Breast epithelium (tissue), 4 donors: ENCODE measurements at regions not wholly inside any gene's neighbourhood (a gene's known extent, or its start where the extent isn't known, plus 50 kb on each side); places are given as distances from the start of the nearest gene placed in this dataset.
A peak's percentile ranks its signal among the peaks of the same experiment; 100 is the strongest.

Source experiments
- DNase-seq, 2 donors: peaks; one replicate each; pipeline ENCODE4 v3.0.0-alpha.2; 2019; ENCODE audit warnings: low spot score in 2 of 2
- H3K27ac ChIP-seq, 2 donors: fragments of 200-600 bp; sonication (generic) in 1 of 2; one replicate each; pipeline ENCODE4 v1.5.1; 2016 to 2019; ENCODE audit warnings: mild to moderate bottlenecking in 1 of 2
- H3K27me3 ChIP-seq, 2 donors: fragments of 200-600 bp; sonication (generic) in 1 of 2; one replicate each; pipeline versions ENCODE4 v1.5.1 to v1.6.0; 2017 to 2019; ENCODE audit warnings: control low read depth in 1 of 2, mild to moderate bottlenecking in 1 of 2
- H3K36me3 ChIP-seq: fragments of 200-600 bp; one replicate; pipeline ENCODE4 v1.5.1; 2019
- H3K4me1 ChIP-seq, 2 donors: fragments of 200-600 bp; sonication (generic); one replicate each; pipeline ENCODE4 v1.5.1; 2016 to 2019; ENCODE audit warnings: control low read depth in 1 of 2
- H3K4me3 ChIP-seq, 3 donors: fragments of 200-600 bp; sonication (generic); 1 replicate in 2 of 3; 2 replicates in 1 of 3; pipeline ENCODE4 v1.5.1; 2016 to 2019; ENCODE audit warnings: mild to moderate bottlenecking in 3 of 3, moderate library complexity in 2 of 3
- H3K9me3 ChIP-seq, 2 donors: fragments of 200-600 bp; sonication (generic) in 1 of 2; one replicate each; pipeline ENCODE4 v1.5.1; 2016 to 2019; ENCODE audit warnings: control low read depth in 1 of 2
- CTCF ChIP-seq, 3 donors: fragments of 450-650 bp; IDR thresholded peaks; one replicate each; pipeline ENCODE4 v1.5.1; 2016 to 2017; ENCODE audit warnings: antibody characterized with exemption in 3 of 3, mild to moderate bottlenecking in 3 of 3, moderate library complexity in 3 of 3
- POLR2A ChIP-seq: fragments of 450-650 bp; IDR thresholded peaks from one replicate; pipeline ENCODE4 v1.6.1; 2016; ENCODE audit warnings: antibody characterized with exemption, mild to moderate bottlenecking, moderate library complexity
- POLR2AphosphoS5 ChIP-seq, 3 donors: sonication (generic); formaldehyde crosslinking; IDR thresholded peaks; one replicate each; pipeline ENCODE4 v1.6.1; 2017; ENCODE audit warnings: antibody characterized with exemption in 3 of 3
- intact Hi-C: fragments of 100-400 bp; cut with DNase I; formaldehyde crosslinking; loops from one replicate; pipeline ENCODE4 v1.15.1; 2023; ENCODE audit warnings: low total_unique reads

GRCh38 chr11:70948855-70949531 is 303.4 kb downstream of the SHANK2 start:
- Histone ChIP-seq H3K36me3 (no peaks in the 10 kb centered on the region), H3K27me3 (no peaks in the 10 kb centered on the region), H3K4me1 (no peaks in the 10 kb centered on the region), H3K27ac (no peak overlapping the region), H3K9me3 (no peaks in the 10 kb centered on the region), H3K4me3 (no peak overlapping the region)
- DNase-seq = no peak
- intact Hi-C loops = no loop called here
- TF ChIP-seq CTCF (IDR thresholded peaks at IDR 0.05) = no peak
- no peak for TF ChIP-seq POLR2AphosphoS5 (IDR thresholded peaks at IDR 0.05)
- TF ChIP-seq POLR2A = no peak

- DNase-seq = no peak
- no peaks in the 10 kb centered on the region for H3K4me1 ChIP-seq
These were observed 301.1 kb downstream of the SHANK2 start for GRCh38 chr11:70951139-70951804.

GRCh38 chr11:70952191-70952590 is 300.2 kb downstream of the SHANK2 start:
- Histone ChIP-seq H3K27ac (peak overlapping the region in 1 of 2 donors; percentile 36), H3K4me1 (no peaks in the 10 kb centered on the region), H3K9me3 (no peaks in the 10 kb centered on the region), H3K4me3 (no peak overlapping the region), H3K36me3 (no peaks in the 10 kb centered on the region), H3K27me3 (no peaks in the 10 kb centered on the region)
- intact Hi-C loops = no loop called here
- no peak for TF ChIP-seq POLR2A
- TF ChIP-seq CTCF (IDR thresholded peaks at IDR 0.05) = no peak
- no peak for TF ChIP-seq POLR2AphosphoS5 (IDR thresholded peaks at IDR 0.05)
- peak in 1 of 2 donors; percentile 41 for DNase-seq

More at GRCh38 chr11:70951139-70951804, 301.1 kb downstream of the SHANK2 start:
- Histone ChIP-seq H3K27ac (peak overlapping the region in 1 of 2 donors; percentile 36), H3K4me3 (no peak overlapping the region), H3K9me3 (no peaks in the 10 kb centered on the region), H3K36me3 (no peaks in the 10 kb centered on the region), H3K27me3 (no peaks in the 10 kb centered on the region)
- intact Hi-C loops = no loop called here
- TF ChIP-seq POLR2AphosphoS5 (IDR thresholded peaks at IDR 0.05) (no peak), POLR2A (no peak), CTCF (IDR thresholded peaks at IDR 0.05) (no peak)

- H3K4me3 ChIP-seq = no peak overlapping the region
- H3K9me3 ChIP-seq = no peaks in the 10 kb centered on the region
- H3K27me3 ChIP-seq = no peaks in the 10 kb centered on the region
- H3K27ac ChIP-seq = no peak overlapping the region
- no peak for DNase-seq
- no peak for TF ChIP-seq CTCF (IDR thresholded peaks at IDR 0.05)
- no peak for TF ChIP-seq POLR2AphosphoS5 (IDR thresholded peaks at IDR 0.05)
- TF ChIP-seq POLR2A = no peak
- H3K36me3 ChIP-seq = no peaks in the 10 kb centered on the region
- H3K4me1 ChIP-seq = no peaks in the 10 kb centered on the region
- intact Hi-C loops = no loop called here
These were observed 298.7 kb downstream of the SHANK2 start for GRCh38 chr11:70953720-70954119.

- no peaks in the 10 kb centered on the region for H3K36me3 ChIP-seq
- DNase-seq = no peak
- no peaks in the 10 kb centered on the region for H3K27me3 ChIP-seq
- H3K4me3 ChIP-seq = no peak overlapping the region
- H3K27ac ChIP-seq = no peak overlapping the region
- no peak for TF ChIP-seq CTCF (IDR thresholded peaks at IDR 0.05)
- no peak for TF ChIP-seq POLR2A
- no peak for TF ChIP-seq POLR2AphosphoS5 (IDR thresholded peaks at IDR 0.05)
- H3K4me1 ChIP-seq = no peaks in the 10 kb centered on the region
- H3K9me3 ChIP-seq = no peaks in the 10 kb centered on the region
- intact Hi-C loops = no loop called here
These were observed 297.9 kb downstream of the SHANK2 start for GRCh38 chr11:70954471-70954870.
